A549 (cell line): ENCODE measurements at regions not wholly inside any gene's neighbourhood (a gene's known extent, or its start where the extent isn't known, plus 50 kb on each side); places are given as distances from the start of the nearest gene placed in this dataset.
A peak's percentile ranks its signal among the peaks of the same experiment; 100 is the strongest.

ENCODE experiments used
- ATAC-seq, 2 experiments: fragments of 200-7000 bp in 1 of 2; fragments of >200 bp in 1 of 2; cut with Nextera tagmentation in 1 of 2; cut with Tn5 transposase in 1 of 2; 3 replicates each; pipeline versions ENCODE4 v1.8.0 to v1.9.1; 2018 to 2020; ENCODE audit warnings: mild to moderate bottlenecking in 1 of 2, moderate library complexity in 1 of 2
- CTCF ChIA-PET: fragments of 300-600 bp; sonication (Branson Sonifier 250); formaldehyde crosslinking; extraction: SDS; loops from one replicate; lab custom pipeline; 2021; ENCODE audit warnings: antibody characterized with exemption, inconsistent platforms; lab: Yijun Ruan, JAX
- POLR2A ChIA-PET: fragments of 350-600 bp; formaldehyde crosslinking; extraction: SDS; loops from one replicate; lab custom pipeline; 2021; ENCODE audit warnings: antibody characterized with exemption, inconsistent platforms; lab: Yijun Ruan, JAX
- DNase-seq, 2 experiments: peaks; one replicate each; pipeline versions ENCODE4 v3.0.0 to v3.0.0-alpha.2; 2011 to 2016; ENCODE audit warnings: low read depth in 1 of 2, low spot score in 1 of 2
- FAIRE-seq: peaks from 2 replicates; lab custom pipeline; 2011; peaks lifted over from hg19 to GRCh38; lab: Jason Lieb, UNC
- H3K27ac ChIP-seq, 2 experiments: fragments of >200 bp; sonication (Bioruptor Twin); formaldehyde crosslinking; 3 replicates each; pipeline ENCODE4 v1.5.1; 2016 to 2017
- H3K4me1 ChIP-seq: fragments of >200 bp; sonication (Bioruptor Twin); formaldehyde crosslinking; 3 replicates; pipeline ENCODE4 v1.6.1; 2016
- H3K4me2 ChIP-seq: fragments of >200 bp; sonication (Bioruptor Twin); formaldehyde crosslinking; 3 replicates; pipeline ENCODE4 v1.6.1; 2016
- H3K4me3 ChIP-seq: fragments of >200 bp; sonication (Bioruptor Twin); formaldehyde crosslinking; 3 replicates; pipeline ENCODE4 v1.5.1; 2016
- H3K9me3 ChIP-seq: fragments of >200 bp; sonication (Bioruptor Twin); formaldehyde crosslinking; 3 replicates; pipeline ENCODE4 v1.6.1; 2016
- CEBPB ChIP-seq, 2 experiments: fragments of >200 bp in 1 of 2; sonication (Bioruptor Twin) in 1 of 2; formaldehyde crosslinking in 1 of 2; IDR thresholded peaks; 2 replicates each; pipeline ENCODE4 v1.6.1; 2012 to 2016
- E2F6 ChIP-seq: IDR thresholded peaks from 2 replicates; pipeline ENCODE4 v1.6.1; 2012; ENCODE audit warnings: low read depth, borderline replicate concordance
- EP300 ChIP-seq, 2 experiments: fragments of >200 bp; sonication (Bioruptor Twin); formaldehyde crosslinking; IDR thresholded peaks; 2 replicates in 1 of 2; 3 replicates in 1 of 2; pipeline ENCODE4 v1.6.1; 2016 to 2017
- FOSL2 ChIP-seq, 2 experiments: fragments of 450-650 bp in 1 of 2; fragments of >200 bp in 1 of 2; sonication (Bioruptor Twin) in 1 of 2; formaldehyde crosslinking; IDR thresholded peaks; 2 replicates each; pipeline versions ENCODE4 v1.5.0 to v1.6.1; 2016 to 2020; ENCODE audit warnings: mild to moderate bottlenecking in 1 of 2, moderate library complexity in 1 of 2
- FOXS1 ChIP-seq: fragments of 250-450 bp; sonication (Bioruptor Pico); IDR thresholded peaks from 2 replicates; pipeline ENCODE4 v1.5.0; 2020; ENCODE audit warnings: mild to moderate bottlenecking, moderate library complexity
- GATA3 ChIP-seq: IDR thresholded peaks from 2 replicates; pipeline ENCODE4 v1.6.1; 2012; ENCODE audit warnings: borderline replicate concordance
- HES2 ChIP-seq: fragments of >200 bp; sonication (Bioruptor Twin); formaldehyde crosslinking; IDR thresholded peaks from 2 replicates; pipeline ENCODE4 v1.6.1; 2016
- HOXB13 ChIP-seq: fragments of 250-450 bp; sonication (Bioruptor Pico); IDR thresholded peaks from 2 replicates; pipeline ENCODE4 v1.5.0; 2020; ENCODE audit warnings: low read depth, mild to moderate bottlenecking, moderate library complexity
- HOXB5 ChIP-seq: fragments of 250-450 bp; sonication (Bioruptor Pico); IDR thresholded peaks from 2 replicates; pipeline ENCODE4 v1.5.0; 2020; ENCODE audit warnings: mild to moderate bottlenecking, moderate library complexity
- JUN ChIP-seq, 2 experiments: fragments of >200 bp; sonication (Bioruptor Twin); formaldehyde crosslinking; IDR thresholded peaks; 2 replicates in 1 of 2; 3 replicates in 1 of 2; pipeline ENCODE4 v1.6.1; 2016 to 2017
- JUNB ChIP-seq: fragments of >200 bp; sonication (Bioruptor Twin); formaldehyde crosslinking; IDR thresholded peaks from 2 replicates; pipeline ENCODE4 v1.6.1; 2016
- MAX ChIP-seq: IDR thresholded peaks from 2 replicates; pipeline ENCODE4 v1.6.1; 2012
- NPAS2 ChIP-seq: fragments of 250-450 bp; sonication (Bioruptor Pico); IDR thresholded peaks from 2 replicates; pipeline ENCODE4 v1.8.0; 2022; ENCODE audit warnings: mild to moderate bottlenecking, moderate library complexity, borderline replicate concordance
- PHF8 ChIP-seq: fragments of 200-600 bp; sonication (generic); IDR thresholded peaks from 2 replicates; pipeline ENCODE4 v1.6.1; 2016; ENCODE audit warnings: low read depth, mild to moderate bottlenecking, antibody characterized with exemption, moderate library complexity, borderline replicate concordance
- POLR2AphosphoS2 ChIP-seq: conservative IDR thresholded peaks from 2 replicates; pipeline ENCODE4 v1.6.1; 2012; ENCODE audit warnings: low read length, improper control_type of control experiment, inconsistent platforms
- RAD21 ChIP-seq, 2 experiments: fragments of >200 bp in 1 of 2; sonication (Bioruptor Twin) in 1 of 2; formaldehyde crosslinking in 1 of 2; IDR thresholded peaks in 1 of 2; conservative IDR thresholded peaks in 1 of 2; 2 replicates in 1 of 2; 3 replicates in 1 of 2; pipeline ENCODE4 v1.6.1; 2012 to 2018; ENCODE audit warnings: inconsistent platforms in 1 of 2
- RFX5 ChIP-seq: fragments of 450-650 bp; IDR thresholded peaks from 2 replicates; pipeline ENCODE4 v1.7.1; 2014; ENCODE audit warnings: antibody characterized with exemption, mild to moderate bottlenecking, moderate library complexity
- SMC3 ChIP-seq: fragments of >200 bp; sonication (Bioruptor Twin); formaldehyde crosslinking; IDR thresholded peaks from 3 replicates; pipeline ENCODE4 v1.6.1; 2018; ENCODE audit warnings: inconsistent platforms
- SREBF2 ChIP-seq: fragments of 450-650 bp; IDR thresholded peaks from 2 replicates; pipeline ENCODE4 v1.6.1; 2014; ENCODE audit warnings: mild to moderate bottlenecking, moderate library complexity
- ZC3H11A ChIP-seq: fragments of 450-650 bp; IDR thresholded peaks from 2 replicates; pipeline ENCODE4 v1.6.1; 2014; ENCODE audit warnings: antibody characterized with exemption, mild to moderate bottlenecking
- ZFP36 ChIP-seq: fragments of 450-650 bp; IDR thresholded peaks from 2 replicates; pipeline ENCODE4 v1.6.1; 2014; ENCODE audit warnings: borderline replicate concordance; ENCODE audit not compliant: partially characterized antibody
- WGBS: methylation state at CpG from one replicate; pipeline ENCODE4 v1.1.6; 2017; ENCODE audit errors: missing lambda C conversion rate; 5-methylcytosine and 5-hydroxymethylcytosine counted together
- TF ChIP-seq, protein P1 (sequence below): IDR thresholded peaks from 2 replicates; pipeline ENCODE4 v1.6.1; 2012

DNA sequence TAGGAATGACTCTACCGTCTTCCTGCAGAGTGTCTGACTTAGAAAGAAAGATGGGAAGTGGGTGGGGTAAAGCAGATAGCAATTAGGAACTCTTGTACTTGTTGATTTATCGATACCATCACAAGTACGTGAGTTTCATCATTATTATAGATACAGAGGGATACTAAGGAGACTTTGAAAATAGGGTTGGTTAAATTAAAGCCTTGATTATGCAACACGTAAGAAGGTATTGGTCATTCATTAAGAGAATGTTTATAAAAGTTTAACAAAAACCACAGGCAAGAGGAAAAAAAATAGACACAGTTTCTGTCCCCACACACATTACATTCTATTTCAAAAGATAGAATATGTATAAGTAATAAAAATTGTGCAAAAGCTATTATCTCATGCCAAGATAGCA, 65.9 kb upstream of the UGT2B7 start:
- Histone ChIP-seq H3K4me1 (peaks cover 30% of the 10 kb centered on the region), H3K9me3 (peaks cover 4% of the 10 kb centered on the region; the same call in 1 of the 3 replicates), H3K4me2 (no peak overlapping the region), H3K4me3 (no peak overlapping the region), H3K27ac (peak overlapping the region; percentile 25 to 70; a peak in 4 of 6 replicates)
- 91% methylated on average over 4 of the region's 4 CpGs for WGBS
- CTCF ChIA-PET = no interaction called here
- TF ChIP-seq POLR2AphosphoS2 (no peak), PHF8 (no peak), E2F6 (no peak), HOXB13 (CRISPR knock-in tag) (no peak), HOXB5 (CRISPR knock-in tag) (no peak), HES2 (no peak), RFX5 (no peak), NPAS2 (CRISPR knock-in tag) (no peak), SREBF2 (no peak), FOXS1 (CRISPR knock-in tag) (no peak), MAX (no peak), RAD21 (conservative IDR thresholded peaks at IDR 0.05 in 1 of 2, IDR thresholded peaks at IDR 0.05 in 1 of 2) (no peak)
- TF ChIP-seq, protein P1, sequence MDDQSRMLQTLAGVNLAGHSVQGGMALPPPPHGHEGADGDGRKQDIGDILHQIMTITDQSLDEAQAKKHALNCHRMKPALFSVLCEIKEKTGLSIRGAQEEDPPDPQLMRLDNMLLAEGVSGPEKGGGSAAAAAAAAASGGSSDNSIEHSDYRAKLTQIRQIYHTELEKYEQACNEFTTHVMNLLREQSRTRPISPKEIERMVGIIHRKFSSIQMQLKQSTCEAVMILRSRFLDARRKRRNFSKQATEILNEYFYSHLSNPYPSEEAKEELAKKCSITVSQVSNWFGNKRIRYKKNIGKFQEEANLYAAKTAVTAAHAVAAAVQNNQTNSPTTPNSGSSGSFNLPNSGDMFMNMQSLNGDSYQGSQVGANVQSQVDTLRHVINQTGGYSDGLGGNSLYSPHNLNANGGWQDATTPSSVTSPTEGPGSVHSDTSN = no peak
- no peak for ATAC-seq
- POLR2A ChIA-PET = no interaction called here
- no peak for DNase-seq
- no peak for FAIRE-seq

GRCh38 chr4:69032847-69033638, 63.2 kb upstream of the UGT2B7 start:
- ATAC-seq (peak; percentile 56 to 74), DNase-seq (peak in 1 of 2 experiments; percentile 70), FAIRE-seq (no peak)
- Histone ChIP-seq H3K27ac (peak overlapping the region; percentile 96), H3K4me2 (peak overlapping the region; percentile 68), H3K4me3 (no peak overlapping the region), H3K4me1 (peaks cover 33% of the 10 kb centered on the region), H3K9me3 (peaks cover 12% of the 10 kb centered on the region; the same call in 1 of the 3 replicates)
- CTCF ChIA-PET = no interaction called here
- POLR2A ChIA-PET = no interaction called here
- 39% methylated on average over 2 of the region's 2 CpGs for WGBS
- TF ChIP-seq JUN (IDR thresholded peaks at IDR 0.05) (0 out of 5 replicates have a peak, but pooled peaks of 1 of the 2 experiments have one; percentile 29), CEBPB (IDR thresholded peaks at IDR 0.05) (peak; percentile 43 to 76; a peak in 3 of 4 replicates), EP300 (IDR thresholded peaks at IDR 0.05) (peak; percentile 31 to 65; a peak in 2 of 5 replicates), GATA3 (0 out of 2 replicates have a peak, but pooled peaks have one; percentile 17), FOSL2 (IDR thresholded peaks at IDR 0.05) (0 out of 2 replicates have a peak, but pooled peaks have one; percentile 7), FOSL2 (CRISPR knock-in tag; IDR thresholded peaks at IDR 0.05) (peak; percentile 45), RAD21 (conservative IDR thresholded peaks at IDR 0.05 in 1 of 2, IDR thresholded peaks at IDR 0.05 in 1 of 2) (peak in 1 of 2 experiments; percentile 36; a peak in 2 of 5 replicates), ZFP36 (no peak), JUNB (peak; percentile 40; the same call in 1 of the 2 replicates), ZC3H11A (no peak), SMC3 (peak; percentile 25; the same call in 1 of the 3 replicates)
